ENCODE measurements at regions not wholly inside any gene's neighbourhood (a gene's known extent, or its start where the extent isn't known, plus 50 kb on each side); places are given as distances from the start of the nearest gene placed in this dataset.

DNA sequence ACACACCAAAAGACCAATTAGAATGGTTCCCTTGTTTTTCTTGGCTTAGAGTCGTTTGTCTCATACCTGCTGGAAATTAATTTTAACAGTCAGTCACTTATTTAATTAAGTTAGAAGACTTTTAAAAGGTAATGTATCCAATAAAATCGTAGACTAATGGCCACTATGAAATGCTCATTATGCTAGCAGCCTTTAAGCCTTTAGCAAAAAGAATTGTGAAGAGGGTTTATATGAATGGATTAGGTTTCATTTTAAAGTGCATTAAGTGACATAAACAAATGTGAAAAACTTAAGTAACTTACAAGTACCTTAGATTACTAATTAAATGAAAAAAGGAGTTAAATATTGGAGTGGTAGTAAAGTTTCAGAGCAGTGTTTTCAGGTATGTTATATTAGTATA is 139.6 kb downstream of the RXFP2 start:
- CTCF ChIA-PET = no interaction called here
- H3K27ac Mint-ChIP-seq = no peak overlapping the region
- POLR2A ChIA-PET = no interaction called here
- H3K4me3 Mint-ChIP-seq = no peak overlapping the region
- no peaks in the 10 kb centered on the region for H3K36me3 Mint-ChIP-seq (ENCODE audit: low read depth)
- DNase-seq (no peak), ATAC-seq (no peak)
- H3K4me1 Mint-ChIP-seq (ENCODE audit: low read depth) = no peaks in the 10 kb centered on the region
- peaks cover 5% of the 10 kb centered on the region for H3K27me3 Mint-ChIP-seq (ENCODE audit: low read depth)
- no peaks in the 10 kb centered on the region for H3K9me3 Mint-ChIP-seq (ENCODE audit: insufficient read depth)

- no peaks in the 10 kb centered on the region for H3K9me3 Mint-ChIP-seq (ENCODE audit: insufficient read depth)
- POLR2A ChIA-PET = no interaction called here
- H3K27ac Mint-ChIP-seq = no peak overlapping the region
- DNase-seq = no peak
- H3K36me3 Mint-ChIP-seq (ENCODE audit: low read depth) = no peaks in the 10 kb centered on the region
- no peak overlapping the region for H3K4me3 Mint-ChIP-seq
- peaks cover 6% of the 10 kb centered on the region for H3K27me3 Mint-ChIP-seq (ENCODE audit: low read depth)
- CTCF ChIA-PET = interaction anchor here (0.6 kb wide), 1 partner anchor 12 kb away, joined by 3 read pairs; no protein-coding TSS in a partner anchor
- ATAC-seq = no peak
- no peaks in the 10 kb centered on the region for H3K4me1 Mint-ChIP-seq (ENCODE audit: low read depth)
Observed at GRCh38 chr13:31880851-31881494, 141.6 kb downstream of the RXFP2 start.

DNA sequence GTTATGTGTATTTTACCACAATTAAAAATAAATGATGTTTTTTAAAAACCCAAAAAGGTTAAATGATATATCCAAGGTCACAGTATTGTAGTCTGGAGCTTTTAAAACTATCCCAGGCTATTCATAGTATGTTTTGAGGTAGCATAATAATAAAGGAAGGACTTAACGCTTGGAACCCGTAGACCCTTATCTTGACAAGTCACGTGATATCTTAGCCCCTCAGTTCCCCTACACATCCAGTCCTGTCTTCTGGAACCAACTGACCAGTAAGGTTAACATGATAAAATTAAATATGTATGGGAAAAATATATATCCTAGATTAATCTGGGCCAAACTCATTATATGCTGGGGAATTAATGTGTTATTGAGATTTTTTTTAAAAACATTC is 142.2 kb downstream of the RXFP2 start:
- CTCF ChIA-PET = no interaction called here
- Mint-ChIP-seq H3K9me3 (ENCODE audit: insufficient read depth) (no peaks in the 10 kb centered on the region), H3K4me1 (ENCODE audit: low read depth) (no peaks in the 10 kb centered on the region), H3K27me3 (ENCODE audit: low read depth) (peaks cover 9% of the 10 kb centered on the region), H3K27ac (no peak overlapping the region), H3K36me3 (ENCODE audit: low read depth) (no peaks in the 10 kb centered on the region), H3K4me3 (no peak overlapping the region)
- no peak for ATAC-seq
- POLR2A ChIA-PET = no interaction called here
- no peak for DNase-seq

- Mint-ChIP-seq H3K9me3 (ENCODE audit: insufficient read depth) (no peaks in the 10 kb centered on the region), H3K36me3 (ENCODE audit: low read depth) (no peaks in the 10 kb centered on the region), H3K27ac (no peak overlapping the region), H3K4me1 (ENCODE audit: low read depth) (no peaks in the 10 kb centered on the region), H3K4me3 (no peak overlapping the region), H3K27me3 (ENCODE audit: low read depth) (peaks cover 8% of the 10 kb centered on the region)
- CTCF ChIA-PET = no interaction called here
- ATAC-seq (no peak), DNase-seq (no peak)
- POLR2A ChIA-PET = no interaction called here
Observed at GRCh38 chr13:31882794-31883193, 143.5 kb downstream of the RXFP2 start.

DNA sequence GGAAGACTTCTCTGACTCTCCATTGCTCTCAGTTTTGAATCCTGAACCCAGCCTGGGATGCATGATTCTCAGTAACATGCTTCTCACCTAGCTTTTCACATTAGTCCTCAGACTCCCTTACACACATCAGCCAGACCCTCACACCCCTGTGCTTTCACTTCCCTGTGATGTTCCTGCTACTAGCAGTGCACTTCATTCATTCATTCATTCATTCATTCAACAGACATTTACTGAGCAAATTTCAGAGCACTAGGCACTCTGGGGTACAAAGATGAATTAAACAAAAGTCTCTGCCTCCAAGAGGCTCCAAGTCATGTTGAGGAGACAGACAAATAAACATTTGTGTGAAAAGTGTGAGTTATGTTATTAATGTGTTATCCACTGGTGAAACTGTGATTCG is 145.2 kb downstream of the RXFP2 start:
- Mint-ChIP-seq H3K36me3 (ENCODE audit: low read depth) (no peaks in the 10 kb centered on the region), H3K27ac (no peak overlapping the region), H3K4me1 (ENCODE audit: low read depth) (no peaks in the 10 kb centered on the region), H3K4me3 (no peak overlapping the region), H3K27me3 (ENCODE audit: low read depth) (peaks cover 7% of the 10 kb centered on the region), H3K9me3 (ENCODE audit: insufficient read depth) (no peaks in the 10 kb centered on the region)
- POLR2A ChIA-PET = no interaction called here
- DNase-seq = no peak
- CTCF ChIA-PET = no interaction called here
- no peak for ATAC-seq

DNA sequence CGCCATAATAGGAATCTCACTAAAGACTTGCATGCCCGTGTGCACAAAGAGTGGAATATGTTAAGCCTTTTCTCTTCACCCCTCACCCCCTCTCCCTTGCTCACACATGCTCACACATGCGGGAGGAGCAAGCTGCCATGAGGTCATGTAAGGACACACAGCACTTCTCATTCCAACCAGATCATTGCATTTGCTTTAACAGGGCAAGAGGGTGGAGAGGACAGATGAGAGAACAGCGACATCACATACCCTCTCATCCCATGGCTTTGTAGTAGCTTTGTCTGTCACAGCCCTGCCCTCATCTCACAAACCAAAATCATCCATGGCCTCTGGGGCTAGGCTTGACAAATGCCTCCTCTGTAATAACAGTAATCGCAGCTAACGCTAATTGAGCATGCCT is 145.6 kb upstream of the FRY start:
- DNase-seq (no peak), ATAC-seq (no peak)
- ChIA-PET POLR2A (no interaction called here), CTCF (no interaction called here)
- Mint-ChIP-seq H3K4me3 (no peak overlapping the region), H3K36me3 (ENCODE audit: low read depth) (no peaks in the 10 kb centered on the region), H3K27ac (no peak overlapping the region), H3K9me3 (ENCODE audit: insufficient read depth) (no peaks in the 10 kb centered on the region), H3K4me1 (ENCODE audit: low read depth) (no peaks in the 10 kb centered on the region), H3K27me3 (ENCODE audit: low read depth) (peaks cover 7% of the 10 kb centered on the region)

DNA sequence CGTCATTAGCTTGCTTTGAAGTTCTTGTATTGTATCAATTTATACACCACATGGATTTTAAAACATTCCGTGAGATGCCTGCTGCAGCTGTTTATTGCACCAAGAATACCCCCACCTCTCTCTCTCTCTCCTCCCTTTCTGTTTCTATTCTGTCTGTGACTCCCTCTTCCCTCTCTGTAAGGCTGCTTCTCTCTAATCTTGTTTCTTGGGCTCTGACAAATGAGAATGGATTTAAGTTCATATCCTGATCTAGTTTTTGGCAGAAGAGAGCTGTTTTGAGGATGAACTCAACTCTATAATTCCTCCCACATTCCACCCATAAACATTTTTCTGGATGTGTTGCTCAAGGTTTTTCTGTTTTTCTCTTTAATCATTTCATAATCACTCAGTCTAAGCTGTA is 144.3 kb upstream of the FRY start:
- no peak overlapping the region for H3K4me3 Mint-ChIP-seq
- H3K9me3 Mint-ChIP-seq (ENCODE audit: insufficient read depth) = no peaks in the 10 kb centered on the region
- POLR2A ChIA-PET = no interaction called here
- no peak overlapping the region for H3K27ac Mint-ChIP-seq
- H3K4me1 Mint-ChIP-seq (ENCODE audit: low read depth) = no peaks in the 10 kb centered on the region
- no peaks in the 10 kb centered on the region for H3K36me3 Mint-ChIP-seq (ENCODE audit: low read depth)
- ATAC-seq = no peak
- CTCF ChIA-PET = interaction anchor here (1.0 kb wide), 1 partner anchor 23 kb away, joined by 4 read pairs; no protein-coding TSS in a partner anchor
- peaks cover 7% of the 10 kb centered on the region for H3K27me3 Mint-ChIP-seq (ENCODE audit: low read depth)
- no peak for DNase-seq

GRCh38 chr13:31890946-31891345 is 140.6 kb upstream of the FRY start:
- ATAC-seq (no peak), DNase-seq (no peak)
- Mint-ChIP-seq H3K27me3 (ENCODE audit: low read depth) (peaks cover 6% of the 10 kb centered on the region), H3K4me1 (ENCODE audit: low read depth) (no peaks in the 10 kb centered on the region), H3K36me3 (ENCODE audit: low read depth) (no peaks in the 10 kb centered on the region), H3K9me3 (ENCODE audit: insufficient read depth) (no peaks in the 10 kb centered on the region), H3K27ac (no peak overlapping the region), H3K4me3 (no peak overlapping the region)
- ChIA-PET POLR2A (no interaction called here), CTCF (no interaction called here)

GRCh38 chr13:31891472-31891871 is 140.1 kb upstream of the FRY start:
- ChIA-PET POLR2A (no interaction called here), CTCF (no interaction called here)
- ATAC-seq (no peak), DNase-seq (no peak)
- Mint-ChIP-seq H3K36me3 (ENCODE audit: low read depth) (no peaks in the 10 kb centered on the region), H3K9me3 (ENCODE audit: insufficient read depth) (no peaks in the 10 kb centered on the region), H3K4me1 (ENCODE audit: low read depth) (no peaks in the 10 kb centered on the region), H3K27me3 (ENCODE audit: low read depth) (peaks cover 8% of the 10 kb centered on the region), H3K27ac (no peak overlapping the region), H3K4me3 (no peak overlapping the region)

GRCh38 chr13:31894931-31895330 is 136.6 kb upstream of the FRY start:
- H3K27me3 Mint-ChIP-seq (ENCODE audit: low read depth) = peaks cover 9% of the 10 kb centered on the region
- DNase-seq = no peak
- no peaks in the 10 kb centered on the region for H3K36me3 Mint-ChIP-seq (ENCODE audit: low read depth)
- H3K9me3 Mint-ChIP-seq (ENCODE audit: insufficient read depth) = no peaks in the 10 kb centered on the region
- H3K27ac Mint-ChIP-seq = no peak overlapping the region
- H3K4me3 Mint-ChIP-seq = no peak overlapping the region
- H3K4me1 Mint-ChIP-seq (ENCODE audit: low read depth) = peaks cover 8% of the 10 kb centered on the region
- no peak for ATAC-seq
- ChIA-PET CTCF (interaction anchor here (4.5 kb wide), 1 partner anchor 15 kb away, joined by 23 read pairs; no protein-coding TSS in a partner anchor), POLR2A (no interaction called here)

- no peak for ATAC-seq
- Mint-ChIP-seq H3K4me3 (no peak overlapping the region), H3K36me3 (ENCODE audit: low read depth) (no peaks in the 10 kb centered on the region), H3K27ac (no peak overlapping the region), H3K4me1 (ENCODE audit: low read depth) (peaks cover 8% of the 10 kb centered on the region), H3K27me3 (ENCODE audit: low read depth) (peaks cover 14% of the 10 kb centered on the region), H3K9me3 (ENCODE audit: insufficient read depth) (no peaks in the 10 kb centered on the region)
- ChIA-PET POLR2A (no interaction called here), CTCF (interaction anchor here (4.5 kb wide), 1 partner anchor 14 kb away, joined by 23 read pairs; no protein-coding TSS in a partner anchor)
- no peak for DNase-seq
Observed at GRCh38 chr13:31895691-31896090, 135.9 kb upstream of the FRY start.

GRCh38 chr13:31896427-31896826 is 135.1 kb upstream of the FRY start:
- Mint-ChIP-seq H3K4me3 (no peak overlapping the region), H3K27me3 (ENCODE audit: low read depth) (peaks cover 18% of the 10 kb centered on the region), H3K4me1 (ENCODE audit: low read depth) (peaks cover 8% of the 10 kb centered on the region), H3K9me3 (ENCODE audit: insufficient read depth) (no peaks in the 10 kb centered on the region), H3K36me3 (ENCODE audit: low read depth) (no peaks in the 10 kb centered on the region), H3K27ac (no peak overlapping the region)
- DNase-seq (no peak), ATAC-seq (no peak)
- ChIA-PET POLR2A (no interaction called here), CTCF (interaction anchor here (4.5 kb wide), 1 partner anchor 14 kb away, joined by 23 read pairs; no protein-coding TSS in a partner anchor)

Data from activated CD8-positive, alpha-beta T cell treated with anti-CD3 and anti-CD28 coated beads, Interleukin-2, amount 10 ng/mL, durations not matched to agents 7 days and 5 days (primary cell).